ENCODE measurements at regions not wholly inside any gene's neighbourhood (a gene's known extent, or its start where the extent isn't known, plus 50 kb on each side); places are given as distances from the start of the nearest gene placed in this dataset.

GRCh38 chr7:46932676-46933424 lies 649.1 kb downstream of the TNS3 start:
- TF ChIP-seq CTCF (IDR thresholded peaks at IDR 0.05): peak; percentile 19; the same call in 1 of the 2 replicates

GRCh38 chr7:46932306-46932675 lies 649.6 kb downstream of the TNS3 start:
- TF ChIP-seq CTCF (IDR thresholded peaks at IDR 0.05): no peak

- TF ChIP-seq CTCF (IDR thresholded peaks at IDR 0.05): no peak
Observed at GRCh38 chr7:46930366-46930765, 651.5 kb downstream of the TNS3 start.

- TF ChIP-seq CTCF (IDR thresholded peaks at IDR 0.05): no peak
Observed at GRCh38 chr7:46929359-46929758, 652.6 kb downstream of the TNS3 start.

- TF ChIP-seq CTCF (IDR thresholded peaks at IDR 0.05): no peak
Observed at GRCh38 chr7:46928719-46929118, 653.2 kb downstream of the TNS3 start.

- no peak for TF ChIP-seq CTCF (IDR thresholded peaks at IDR 0.05)
Observed at GRCh38 chr7:46927131-46927810, 654.6 kb downstream of the TNS3 start.

GRCh38 chr7:46916581-46916980 lies 665.3 kb downstream of the TNS3 start:
- TF ChIP-seq CTCF (IDR thresholded peaks at IDR 0.05): no peak

Data from LNCAP (cell line).